Mesendoderm (in vitro differentiated cells): ENCODE measurements at regions not wholly inside any gene's neighbourhood (a gene's known extent, or its start where the extent isn't known, plus 50 kb on each side); places are given as distances from the start of the nearest gene placed in this dataset.

Experiments
- DNase-seq: peaks from one replicate; pipeline ENCODE4 v3.0.0; 2013
- H2AK5ac ChIP-seq: 2 replicates; pipeline ENCODE4 v1.6.1; 2013; ENCODE audit warnings: low read length, inconsistent platforms
- H2BK120ac ChIP-seq: 2 replicates; pipeline ENCODE4 v1.6.1; 2013; ENCODE audit warnings: low read depth, mild to moderate bottlenecking, low read length, moderate library complexity, mixed read lengths
- H2BK15ac ChIP-seq: replicated peaks from 2 replicates; pipeline ENCODE4 v1.6.1; 2013; ENCODE audit warnings: low read depth, mild to moderate bottlenecking, moderate library complexity
- H2BK5ac ChIP-seq: 2 replicates; pipeline ENCODE4 v1.6.1; 2013; ENCODE audit warnings: low read length, inconsistent platforms
- H3K18ac ChIP-seq: 2 replicates; pipeline ENCODE4 v1.6.1; 2013; ENCODE audit warnings: mild to moderate bottlenecking, low read length, mixed read lengths
- H3K23ac ChIP-seq: one replicate; pipeline ENCODE4 v1.6.1; 2013; ENCODE audit warnings: low read length
- H3K27ac ChIP-seq: 2 replicates; pipeline ENCODE4 v1.5.1; 2013; ENCODE audit warnings: low read depth, mild to moderate bottlenecking, inconsistent platforms, low read length, moderate library complexity
- H3K27me3 ChIP-seq: 2 replicates; pipeline ENCODE4 v1.6.1; 2013; ENCODE audit warnings: low read length, control low read depth, mild to moderate bottlenecking, inconsistent platforms; ENCODE audit not compliant: insufficient read depth, poor library complexity
- H3K36me3 ChIP-seq: 2 replicates; pipeline ENCODE4 v1.6.1; 2013; ENCODE audit warnings: low read length, inconsistent platforms; ENCODE audit not compliant: control insufficient read depth, insufficient read depth
- H3K4ac ChIP-seq: one replicate; pipeline ENCODE4 v1.6.1; 2013; ENCODE audit warnings: low read depth, mild to moderate bottlenecking, low read length, moderate library complexity
- H3K4me1 ChIP-seq: 2 replicates; pipeline ENCODE4 v1.6.1; 2013; ENCODE audit warnings: low read depth, low read length, inconsistent platforms; ENCODE audit not compliant: control insufficient read depth
- H3K4me2 ChIP-seq: 2 replicates; pipeline ENCODE4 v1.6.1; 2013; ENCODE audit warnings: low read length
- H3K4me3 ChIP-seq: 2 replicates; pipeline ENCODE4 v1.5.1; 2013; ENCODE audit warnings: mild to moderate bottlenecking, low read length
- H3K56ac ChIP-seq: one replicate; pipeline ENCODE4 v1.6.1; 2013; ENCODE audit warnings: low read length
- H3K79me1 ChIP-seq: 2 replicates; pipeline ENCODE4 v1.6.1; 2013; ENCODE audit warnings: low read length, inconsistent platforms
- H3K79me2 ChIP-seq: 2 replicates; pipeline ENCODE4 v1.6.1; 2013; ENCODE audit warnings: mild to moderate bottlenecking, low read length; ENCODE audit not compliant: control insufficient read depth, insufficient read depth
- H3K9ac ChIP-seq: 2 replicates; pipeline ENCODE4 v1.6.1; 2013; ENCODE audit warnings: low read length, inconsistent platforms
- H4K5ac ChIP-seq: one replicate; pipeline ENCODE4 v1.6.1; 2013; ENCODE audit warnings: low read length
- H4K8ac ChIP-seq: one replicate; pipeline ENCODE4 v1.6.1; 2013; ENCODE audit warnings: low read depth, mild to moderate bottlenecking, control low read depth, low read length, moderate library complexity
- WGBS: extraction: QIAGEN DNeasy Blood & Tissue Kit; methylation state at CpG from one replicate; pipeline ENCODE4 v1.1.7; 2013; ENCODE audit warnings: low lambda C conversion rate, missing lambda C conversion rate; ENCODE audit not compliant: insufficient coverage; ENCODE audit errors: extremely low coverage; 5-methylcytosine and 5-hydroxymethylcytosine counted together

- Histone ChIP-seq H4K5ac (no peak overlapping the region), H3K36me3 (no peaks in the 10 kb centered on the region), H2BK5ac (no peak overlapping the region), H3K56ac (no peak overlapping the region), H2BK120ac (no peak overlapping the region), H4K8ac (no peak overlapping the region), H3K4me3 (no peak overlapping the region), H2BK15ac (no peak overlapping the region), H3K23ac (no peak overlapping the region), H3K79me2 (no peaks in the 10 kb centered on the region), H3K4me1 (no peaks in the 10 kb centered on the region), H3K4ac (no peak overlapping the region), H3K9ac (no peak overlapping the region), H3K18ac (no peak overlapping the region), H3K27ac (no peak overlapping the region), H2AK5ac (no peak overlapping the region), H3K4me2 (no peak overlapping the region), H3K27me3 (peaks cover 2% of the 10 kb centered on the region), H3K79me1 (no peaks in the 10 kb centered on the region)
- no CpG with 5 or more reads among the region's 2 CpGs for WGBS
- DNase-seq, result no peak
These were observed 355.5 kb upstream of the CCNH start for GRCh38 chr5:87768190-87768589.

- H3K18ac ChIP-seq, result no peak overlapping the region
- H4K5ac ChIP-seq, result no peak overlapping the region
- WGBS, result no CpG with 5 or more reads among the region's 5 CpGs
- H3K56ac ChIP-seq, result no peak overlapping the region
- no peak overlapping the region for H3K9ac ChIP-seq
- H3K4ac ChIP-seq, result no peak overlapping the region
- no peaks in the 10 kb centered on the region for H3K79me2 ChIP-seq
- no peak overlapping the region for H2BK15ac ChIP-seq
- no peak overlapping the region for H3K4me2 ChIP-seq
- no peak overlapping the region for H4K8ac ChIP-seq
- H3K36me3 ChIP-seq, result no peaks in the 10 kb centered on the region
- peaks cover 2% of the 10 kb centered on the region for H3K27me3 ChIP-seq
- no peaks in the 10 kb centered on the region for H3K4me1 ChIP-seq
- DNase-seq, result peak; percentile 29
- H2BK120ac ChIP-seq, result no peak overlapping the region
- H3K79me1 ChIP-seq, result no peaks in the 10 kb centered on the region
- no peak overlapping the region for H3K27ac ChIP-seq
- no peak overlapping the region for H3K4me3 ChIP-seq
- H2BK5ac ChIP-seq, result no peak overlapping the region
- H3K23ac ChIP-seq, result no peak overlapping the region
- no peak overlapping the region for H2AK5ac ChIP-seq
These were observed 352.3 kb upstream of the CCNH start for GRCh38 chr5:87765009-87765408.

- Histone ChIP-seq H3K27me3 (peaks cover 2% of the 10 kb centered on the region), H2BK15ac (no peak overlapping the region), H3K56ac (no peak overlapping the region)
These were observed 349.9 kb upstream of the CCNH start for GRCh38 chr5:87762631-87763030.

GRCh38 chr5:87756951-87757350 is 344.2 kb upstream of the CCNH start:
- Histone ChIP-seq H3K18ac (no peak overlapping the region), H3K36me3 (no peaks in the 10 kb centered on the region), H2BK120ac (no peak overlapping the region), H3K23ac (no peak overlapping the region), H2BK5ac (no peak overlapping the region), H3K56ac (no peak overlapping the region), H3K4me3 (no peak overlapping the region), H3K4me2 (no peak overlapping the region), H3K27ac (no peak overlapping the region), H3K27me3 (no peaks in the 10 kb centered on the region), H4K5ac (no peak overlapping the region), H2AK5ac (no peak overlapping the region), H3K9ac (no peak overlapping the region), H2BK15ac (no peak overlapping the region), H4K8ac (no peak overlapping the region), H3K79me1 (no peaks in the 10 kb centered on the region), H3K4ac (no peak overlapping the region), H3K79me2 (no peaks in the 10 kb centered on the region), H3K4me1 (no peaks in the 10 kb centered on the region)
- no peak for DNase-seq
- no CpG with 5 or more reads among the region's 1 CpG for WGBS

More at GRCh38 chr5:87762631-87763030, 349.9 kb upstream of the CCNH start:
- Histone ChIP-seq H3K4me1 (no peaks in the 10 kb centered on the region), H3K23ac (no peak overlapping the region), H2AK5ac (no peak overlapping the region), H3K9ac (no peak overlapping the region), H2BK5ac (no peak overlapping the region), H4K5ac (no peak overlapping the region), H3K4ac (no peak overlapping the region), H3K79me1 (no peaks in the 10 kb centered on the region), H3K18ac (no peak overlapping the region), H3K27ac (no peak overlapping the region), H2BK120ac (no peak overlapping the region), H3K4me2 (no peak overlapping the region), H4K8ac (no peak overlapping the region), H3K36me3 (no peaks in the 10 kb centered on the region), H3K4me3 (no peak overlapping the region), H3K79me2 (no peaks in the 10 kb centered on the region)
- no peak for DNase-seq
- no CpG with 5 or more reads among the region's 1 CpG for WGBS

- H3K56ac ChIP-seq, result no peak overlapping the region
- no peaks in the 10 kb centered on the region for H3K27me3 ChIP-seq
These were observed 342.6 kb upstream of the CCNH start for GRCh38 chr5:87755360-87755759.

GRCh38 chr5:87754009-87754757 is 341.5 kb upstream of the CCNH start:
- Histone ChIP-seq H4K5ac (no peak overlapping the region), H2BK5ac (no peak overlapping the region), H3K56ac (no peak overlapping the region), H3K18ac (no peak overlapping the region), H3K4me2 (no peak overlapping the region), H3K9ac (no peak overlapping the region), H3K79me1 (no peaks in the 10 kb centered on the region), H3K23ac (no peak overlapping the region), H2AK5ac (no peak overlapping the region), H3K27me3 (no peaks in the 10 kb centered on the region), H3K27ac (no peak overlapping the region), H3K4ac (no peak overlapping the region), H3K4me1 (no peaks in the 10 kb centered on the region), H3K4me3 (no peak overlapping the region), H4K8ac (no peak overlapping the region), H2BK15ac (no peak overlapping the region), H2BK120ac (no peak overlapping the region), H3K36me3 (no peaks in the 10 kb centered on the region), H3K79me2 (no peaks in the 10 kb centered on the region)
- no CpG with 5 or more reads among the region's 6 CpGs for WGBS
- DNase-seq, result no peak

More at GRCh38 chr5:87755360-87755759, 342.6 kb upstream of the CCNH start:
- H3K4me2 ChIP-seq, result no peak overlapping the region
- DNase-seq, result no peak
- no peak overlapping the region for H4K5ac ChIP-seq
- H4K8ac ChIP-seq, result no peak overlapping the region
- H3K4ac ChIP-seq, result no peak overlapping the region
- no peak overlapping the region for H3K9ac ChIP-seq
- no peaks in the 10 kb centered on the region for H3K79me1 ChIP-seq
- no peak overlapping the region for H3K27ac ChIP-seq
- H3K18ac ChIP-seq, result no peak overlapping the region
- no peaks in the 10 kb centered on the region for H3K4me1 ChIP-seq
- no peaks in the 10 kb centered on the region for H3K79me2 ChIP-seq
- no CpG with 5 or more reads among the region's 5 CpGs for WGBS
- no peak overlapping the region for H2BK5ac ChIP-seq
- no peak overlapping the region for H3K23ac ChIP-seq
- no peak overlapping the region for H3K4me3 ChIP-seq
- H3K36me3 ChIP-seq, result no peaks in the 10 kb centered on the region
- H2BK120ac ChIP-seq, result no peak overlapping the region
- H2AK5ac ChIP-seq, result no peak overlapping the region
- no peak overlapping the region for H2BK15ac ChIP-seq
